HCT116 (cell line): ENCODE measurements at regions not wholly inside any gene's neighbourhood (a gene's known extent, or its start where the extent isn't known, plus 50 kb on each side); places are given as distances from the start of the nearest gene placed in this dataset.

ENCODE experiments used
- ATF3 ChIP-seq: IDR thresholded peaks from 2 replicates; pipeline ENCODE4 v1.6.1; 2012
- CEBPB ChIP-seq: IDR thresholded peaks from 2 replicates; pipeline ENCODE4 v1.6.1; 2012; ENCODE audit warnings: low read depth
- CTCF ChIP-seq, 3 experiments: fragments of 200-600 bp in 1 of 3; sonication (generic) in 1 of 3; IDR thresholded peaks in 2 of 3; conservative IDR thresholded peaks in 1 of 3; 2 replicates each; pipeline ENCODE4 v1.5.1; 2012 to 2017; ENCODE audit warnings: low read depth in 2 of 3, low read length in 2 of 3, antibody characterized with exemption in 1 of 3, borderline replicate concordance in 1 of 3, control low read depth in 1 of 3, mild to moderate bottlenecking in 1 of 3, mixed read lengths in 1 of 3, mixed run types in 1 of 3, moderate library complexity in 1 of 3; ENCODE audit not compliant: insufficient read depth in 1 of 3
- ELF1 ChIP-seq: IDR thresholded peaks from 2 replicates; pipeline ENCODE4 v1.6.1; 2012; ENCODE audit warnings: low read depth, borderline replicate concordance
- EZH2 ChIP-seq: fragments of 200-600 bp; sonication (generic); IDR thresholded peaks from 2 replicates; pipeline ENCODE4 v1.6.1; 2017; ENCODE audit warnings: antibody characterized with exemption, mixed run types
- EZH2phosphoT487 ChIP-seq: fragments of 200-600 bp; IDR thresholded peaks from 2 replicates; pipeline ENCODE4 v1.6.1; 2018; ENCODE audit warnings: antibody characterized with exemption, borderline replicate concordance
- POLR2A ChIP-seq: IDR thresholded peaks from 2 replicates; pipeline ENCODE4 v1.7.0; 2011; ENCODE audit warnings: borderline replicate concordance; ENCODE audit not compliant: insufficient read depth, insufficient read length; ENCODE audit errors: extremely low read depth
- POLR2AphosphoS5 ChIP-seq: IDR thresholded peaks from 2 replicates; pipeline ENCODE4 v1.6.1; 2011; ENCODE audit warnings: mild to moderate bottlenecking, low read depth, low read length, moderate library complexity
- RAD21 ChIP-seq: IDR thresholded peaks from 2 replicates; pipeline ENCODE4 v1.6.1; 2012; ENCODE audit warnings: low read depth, mild to moderate bottlenecking
- SP1 ChIP-seq: IDR thresholded peaks from 2 replicates; pipeline ENCODE4 v1.6.1; 2012; ENCODE audit warnings: low read depth
- SRF ChIP-seq: IDR thresholded peaks from 2 replicates; pipeline ENCODE4 v1.6.1; 2012; ENCODE audit warnings: low read depth
- ZFX ChIP-seq: fragments of 450-650 bp; IDR thresholded peaks from 2 replicates; pipeline ENCODE4 v1.6.1; 2017
- TF ChIP-seq, protein P1 (sequence below): IDR thresholded peaks from 2 replicates; pipeline ENCODE4 v1.6.1; 2012; ENCODE audit warnings: low read depth
- TF ChIP-seq, protein P2 (sequence below): IDR thresholded peaks from 2 replicates; pipeline ENCODE4 v1.6.1; 2011; ENCODE audit warnings: mild to moderate bottlenecking, low read length, moderate library complexity; ENCODE audit not compliant: insufficient replicate concordance; ENCODE audit errors: extremely low read depth

DNA sequence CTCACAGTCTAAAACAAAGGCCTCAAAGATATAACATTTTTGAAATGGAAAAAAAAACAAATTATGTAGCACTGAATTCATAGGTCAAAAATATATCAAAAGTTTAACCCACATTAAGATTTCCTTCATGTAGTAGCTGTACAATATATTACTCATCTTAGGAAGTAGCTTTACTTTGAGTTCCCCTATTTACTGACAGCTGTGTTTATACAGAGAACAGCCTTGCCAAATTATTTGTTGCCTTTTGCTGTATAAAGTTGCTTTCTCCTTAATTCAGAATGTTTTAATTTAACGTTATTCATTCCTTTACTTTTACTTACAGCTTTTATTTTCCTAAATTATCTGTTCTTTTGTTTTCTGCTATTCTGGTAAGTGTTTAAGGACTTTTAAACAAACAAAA lies 181.0 kb downstream of the COL12A1 start:
- TF ChIP-seq CTCF (IDR thresholded peaks at IDR 0.05 in 2 of 3, conservative IDR thresholded peaks at IDR 0.05 in 1 of 3; ENCODE audit: borderline replicate concordance in 1 of 3, insufficient read depth in 1 of 3, low read depth in 2 of 3, low read length in 2 of 3) (no peak), EZH2phosphoT487 (no peak), EZH2 (no peak), POLR2A (no peak), ZFX (no peak), ELF1 (no peak), RAD21 (no peak), POLR2AphosphoS5 (no peak), ATF3 (no peak), SRF (no peak), SP1 (no peak), CEBPB (no peak)
- TF ChIP-seq, protein P1, sequence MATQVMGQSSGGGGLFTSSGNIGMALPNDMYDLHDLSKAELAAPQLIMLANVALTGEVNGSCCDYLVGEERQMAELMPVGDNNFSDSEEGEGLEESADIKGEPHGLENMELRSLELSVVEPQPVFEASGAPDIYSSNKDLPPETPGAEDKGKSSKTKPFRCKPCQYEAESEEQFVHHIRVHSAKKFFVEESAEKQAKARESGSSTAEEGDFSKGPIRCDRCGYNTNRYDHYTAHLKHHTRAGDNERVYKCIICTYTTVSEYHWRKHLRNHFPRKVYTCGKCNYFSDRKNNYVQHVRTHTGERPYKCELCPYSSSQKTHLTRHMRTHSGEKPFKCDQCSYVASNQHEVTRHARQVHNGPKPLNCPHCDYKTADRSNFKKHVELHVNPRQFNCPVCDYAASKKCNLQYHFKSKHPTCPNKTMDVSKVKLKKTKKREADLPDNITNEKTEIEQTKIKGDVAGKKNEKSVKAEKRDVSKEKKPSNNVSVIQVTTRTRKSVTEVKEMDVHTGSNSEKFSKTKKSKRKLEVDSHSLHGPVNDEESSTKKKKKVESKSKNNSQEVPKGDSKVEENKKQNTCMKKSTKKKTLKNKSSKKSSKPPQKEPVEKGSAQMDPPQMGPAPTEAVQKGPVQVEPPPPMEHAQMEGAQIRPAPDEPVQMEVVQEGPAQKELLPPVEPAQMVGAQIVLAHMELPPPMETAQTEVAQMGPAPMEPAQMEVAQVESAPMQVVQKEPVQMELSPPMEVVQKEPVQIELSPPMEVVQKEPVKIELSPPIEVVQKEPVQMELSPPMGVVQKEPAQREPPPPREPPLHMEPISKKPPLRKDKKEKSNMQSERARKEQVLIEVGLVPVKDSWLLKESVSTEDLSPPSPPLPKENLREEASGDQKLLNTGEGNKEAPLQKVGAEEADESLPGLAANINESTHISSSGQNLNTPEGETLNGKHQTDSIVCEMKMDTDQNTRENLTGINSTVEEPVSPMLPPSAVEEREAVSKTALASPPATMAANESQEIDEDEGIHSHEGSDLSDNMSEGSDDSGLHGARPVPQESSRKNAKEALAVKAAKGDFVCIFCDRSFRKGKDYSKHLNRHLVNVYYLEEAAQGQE: no peak
- TF ChIP-seq, protein P2, sequence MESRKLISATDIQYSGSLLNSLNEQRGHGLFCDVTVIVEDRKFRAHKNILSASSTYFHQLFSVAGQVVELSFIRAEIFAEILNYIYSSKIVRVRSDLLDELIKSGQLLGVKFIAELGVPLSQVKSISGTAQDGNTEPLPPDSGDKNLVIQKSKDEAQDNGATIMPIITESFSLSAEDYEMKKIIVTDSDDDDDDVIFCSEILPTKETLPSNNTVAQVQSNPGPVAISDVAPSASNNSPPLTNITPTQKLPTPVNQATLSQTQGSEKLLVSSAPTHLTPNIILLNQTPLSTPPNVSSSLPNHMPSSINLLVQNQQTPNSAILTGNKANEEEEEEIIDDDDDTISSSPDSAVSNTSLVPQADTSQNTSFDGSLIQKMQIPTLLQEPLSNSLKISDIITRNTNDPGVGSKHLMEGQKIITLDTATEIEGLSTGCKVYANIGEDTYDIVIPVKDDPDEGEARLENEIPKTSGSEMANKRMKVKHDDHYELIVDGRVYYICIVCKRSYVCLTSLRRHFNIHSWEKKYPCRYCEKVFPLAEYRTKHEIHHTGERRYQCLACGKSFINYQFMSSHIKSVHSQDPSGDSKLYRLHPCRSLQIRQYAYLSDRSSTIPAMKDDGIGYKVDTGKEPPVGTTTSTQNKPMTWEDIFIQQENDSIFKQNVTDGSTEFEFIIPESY: no peak
